Spleen (tissue), 3 donors: ENCODE measurements at regions not wholly inside any gene's neighbourhood (a gene's known extent, or its start where the extent isn't known, plus 50 kb on each side); places are given as distances from the start of the nearest gene placed in this dataset.

Source experiments
- POLR2A ChIP-seq, 3 donors: fragments of 450-650 bp; IDR thresholded peaks; one replicate each; pipeline ENCODE4 v1.5.1; 2017; ENCODE audit warnings: antibody characterized with exemption in 3 of 3, mild to moderate bottlenecking in 1 of 3
- POLR2AphosphoS5 ChIP-seq, 3 donors: sonication (generic); formaldehyde crosslinking; IDR thresholded peaks; one replicate each; pipeline ENCODE4 v1.5.1; 2017; ENCODE audit warnings: antibody characterized with exemption in 3 of 3

- no peak for TF ChIP-seq POLR2AphosphoS5 (IDR thresholded peaks at IDR 0.05)
- no peak for TF ChIP-seq POLR2A (IDR thresholded peaks at IDR 0.05)
Measured at GRCh38 chr1:53394306-53394705, 64.9 kb upstream of the DMRTB1 start.
